A549 (cell line): ENCODE measurements at regions not wholly inside any gene's neighbourhood (a gene's known extent, or its start where the extent isn't known, plus 50 kb on each side); places are given as distances from the start of the nearest gene placed in this dataset.

Experiments
- EHMT2 ChIP-seq: fragments of 200-600 bp; sonication (generic); IDR thresholded peaks from 2 replicates; pipeline ENCODE4 v1.6.1; 2016; ENCODE audit warnings: antibody characterized with exemption, low read depth, mild to moderate bottlenecking, moderate library complexity
- EP300 ChIP-seq, 2 experiments: fragments of >200 bp; sonication (Bioruptor Twin); formaldehyde crosslinking; IDR thresholded peaks; 2 replicates in 1 of 2; 3 replicates in 1 of 2; pipeline ENCODE4 v1.6.1; 2016 to 2017
- NPAS2 ChIP-seq: fragments of 250-450 bp; sonication (Bioruptor Pico); IDR thresholded peaks from 2 replicates; pipeline ENCODE4 v1.8.0; 2022; ENCODE audit warnings: mild to moderate bottlenecking, moderate library complexity, borderline replicate concordance
- NR3C1 ChIP-seq: fragments of >200 bp; sonication (Bioruptor Twin); formaldehyde crosslinking; IDR thresholded peaks from 3 replicates; pipeline ENCODE4 v1.6.1; 2017
- TF ChIP-seq, protein P1 (sequence below): fragments of >200 bp; sonication (Bioruptor Twin); formaldehyde crosslinking; IDR thresholded peaks from 3 replicates; pipeline ENCODE4 v1.5.1; 2016
- TF ChIP-seq, protein P2 (sequence below): fragments of 150-350 bp; IDR thresholded peaks from 2 replicates; pipeline ENCODE4 v1.6.1; 2014; ENCODE audit warnings: low read depth, mild to moderate bottlenecking, low read length

DNA sequence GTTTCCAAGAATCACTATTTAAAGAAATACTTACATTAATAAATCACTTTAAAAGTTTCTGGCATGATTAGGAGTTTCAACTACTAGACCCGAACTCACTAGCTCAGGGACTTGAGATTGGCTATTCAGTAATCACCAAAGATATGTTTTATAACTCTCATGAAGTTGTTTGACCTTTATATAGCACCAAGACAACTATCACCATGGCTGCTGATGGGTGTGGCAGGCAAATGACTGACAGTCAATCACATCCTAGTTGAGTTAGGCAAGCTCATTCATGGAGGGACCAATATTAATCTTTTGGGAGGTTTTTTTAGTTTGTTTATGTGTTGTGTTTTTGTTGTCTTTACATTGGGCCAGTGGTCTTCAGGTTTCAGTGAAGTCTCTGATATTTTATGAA lies 376.3 kb upstream of the C1orf87 start:
- TF ChIP-seq, protein P1, sequence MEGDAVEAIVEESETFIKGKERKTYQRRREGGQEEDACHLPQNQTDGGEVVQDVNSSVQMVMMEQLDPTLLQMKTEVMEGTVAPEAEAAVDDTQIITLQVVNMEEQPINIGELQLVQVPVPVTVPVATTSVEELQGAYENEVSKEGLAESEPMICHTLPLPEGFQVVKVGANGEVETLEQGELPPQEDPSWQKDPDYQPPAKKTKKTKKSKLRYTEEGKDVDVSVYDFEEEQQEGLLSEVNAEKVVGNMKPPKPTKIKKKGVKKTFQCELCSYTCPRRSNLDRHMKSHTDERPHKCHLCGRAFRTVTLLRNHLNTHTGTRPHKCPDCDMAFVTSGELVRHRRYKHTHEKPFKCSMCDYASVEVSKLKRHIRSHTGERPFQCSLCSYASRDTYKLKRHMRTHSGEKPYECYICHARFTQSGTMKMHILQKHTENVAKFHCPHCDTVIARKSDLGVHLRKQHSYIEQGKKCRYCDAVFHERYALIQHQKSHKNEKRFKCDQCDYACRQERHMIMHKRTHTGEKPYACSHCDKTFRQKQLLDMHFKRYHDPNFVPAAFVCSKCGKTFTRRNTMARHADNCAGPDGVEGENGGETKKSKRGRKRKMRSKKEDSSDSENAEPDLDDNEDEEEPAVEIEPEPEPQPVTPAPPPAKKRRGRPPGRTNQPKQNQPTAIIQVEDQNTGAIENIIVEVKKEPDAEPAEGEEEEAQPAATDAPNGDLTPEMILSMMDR, result no peak
- TF ChIP-seq EP300 (IDR thresholded peaks at IDR 0.05), result no peak
- no peak for TF ChIP-seq NR3C1
- TF ChIP-seq EHMT2, result no peak
- no peak for TF ChIP-seq NPAS2
- TF ChIP-seq, protein P2, sequence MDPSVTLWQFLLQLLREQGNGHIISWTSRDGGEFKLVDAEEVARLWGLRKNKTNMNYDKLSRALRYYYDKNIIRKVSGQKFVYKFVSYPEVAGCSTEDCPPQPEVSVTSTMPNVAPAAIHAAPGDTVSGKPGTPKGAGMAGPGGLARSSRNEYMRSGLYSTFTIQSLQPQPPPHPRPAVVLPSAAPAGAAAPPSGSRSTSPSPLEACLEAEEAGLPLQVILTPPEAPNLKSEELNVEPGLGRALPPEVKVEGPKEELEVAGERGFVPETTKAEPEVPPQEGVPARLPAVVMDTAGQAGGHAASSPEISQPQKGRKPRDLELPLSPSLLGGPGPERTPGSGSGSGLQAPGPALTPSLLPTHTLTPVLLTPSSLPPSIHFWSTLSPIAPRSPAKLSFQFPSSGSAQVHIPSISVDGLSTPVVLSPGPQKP, result no peak
